ENCODE measurements at regions not wholly inside any gene's neighbourhood (a gene's known extent, or its start where the extent isn't known, plus 50 kb on each side); places are given as distances from the start of the nearest gene placed in this dataset.

GRCh38 chr16:82382521-82382920, 212.5 kb upstream of the MPHOSPH6 start:
- ATAC-seq (ENCODE audit: low read depth), result no peak
- H3K9me3 Mint-ChIP-seq, result no peaks in the 10 kb centered on the region

GRCh38 chr16:82379551-82379950, 209.5 kb upstream of the MPHOSPH6 start:
- ATAC-seq (ENCODE audit: low read depth) (no peak), DNase-seq (no peak)
- no peak overlapping the region for H3K27ac Mint-ChIP-seq
- H3K36me3 Mint-ChIP-seq, result no peaks in the 10 kb centered on the region
- POLR2A ChIA-PET, result no interaction called here
- no peaks in the 10 kb centered on the region for H3K4me1 Mint-ChIP-seq
- H3K4me3 Mint-ChIP-seq, result no peak overlapping the region
- no peaks in the 10 kb centered on the region for H3K27me3 Mint-ChIP-seq
- H3K9me3 Mint-ChIP-seq, result no peaks in the 10 kb centered on the region

More at GRCh38 chr16:82382521-82382920, 212.5 kb upstream of the MPHOSPH6 start:
- H3K36me3 Mint-ChIP-seq, result no peaks in the 10 kb centered on the region
- no peaks in the 10 kb centered on the region for H3K4me1 Mint-ChIP-seq
- no peak overlapping the region for H3K27ac Mint-ChIP-seq
- H3K27me3 Mint-ChIP-seq, result no peaks in the 10 kb centered on the region
- POLR2A ChIA-PET, result no interaction called here
- no peak overlapping the region for H3K4me3 Mint-ChIP-seq
- no peak for DNase-seq

GRCh38 chr16:82373976-82374375, 204.0 kb upstream of the MPHOSPH6 start:
- POLR2A ChIA-PET, result no interaction called here
- Mint-ChIP-seq H3K4me1 (no peaks in the 10 kb centered on the region), H3K9me3 (no peaks in the 10 kb centered on the region), H3K27me3 (no peaks in the 10 kb centered on the region), H3K4me3 (no peak overlapping the region), H3K36me3 (no peaks in the 10 kb centered on the region), H3K27ac (no peak overlapping the region)
- no peak for ATAC-seq (ENCODE audit: low read depth)
- DNase-seq, result no peak

- DNase-seq (no peak), ATAC-seq (ENCODE audit: low read depth) (no peak)
- Mint-ChIP-seq H3K4me3 (no peak overlapping the region), H3K9me3 (no peaks in the 10 kb centered on the region), H3K27ac (no peak overlapping the region), H3K27me3 (no peaks in the 10 kb centered on the region), H3K4me1 (no peaks in the 10 kb centered on the region), H3K36me3 (no peaks in the 10 kb centered on the region)
- POLR2A ChIA-PET, result no interaction called here
These were observed 200.3 kb upstream of the MPHOSPH6 start for GRCh38 chr16:82370282-82370681.

- no peak for DNase-seq
- H3K27ac Mint-ChIP-seq, result no peak overlapping the region
- H3K9me3 Mint-ChIP-seq, result no peaks in the 10 kb centered on the region
- no peaks in the 10 kb centered on the region for H3K4me1 Mint-ChIP-seq
- H3K4me3 Mint-ChIP-seq, result no peak overlapping the region
- H3K36me3 Mint-ChIP-seq, result no peaks in the 10 kb centered on the region
- no peaks in the 10 kb centered on the region for H3K27me3 Mint-ChIP-seq
- no peak for ATAC-seq (ENCODE audit: low read depth)
- POLR2A ChIA-PET, result no interaction called here
These were observed 198.0 kb upstream of the MPHOSPH6 start for GRCh38 chr16:82368041-82368440.

GRCh38 chr16:82366462-82366861, 196.4 kb upstream of the MPHOSPH6 start:
- Mint-ChIP-seq H3K27me3 (no peaks in the 10 kb centered on the region), H3K27ac (no peak overlapping the region), H3K36me3 (no peaks in the 10 kb centered on the region), H3K4me3 (no peak overlapping the region), H3K4me1 (no peaks in the 10 kb centered on the region), H3K9me3 (no peaks in the 10 kb centered on the region)
- DNase-seq (no peak), ATAC-seq (ENCODE audit: low read depth) (no peak)
- POLR2A ChIA-PET, result no interaction called here

GRCh38 chr16:82364690-82365089, 194.7 kb upstream of the MPHOSPH6 start:
- H3K4me3 Mint-ChIP-seq, result no peak overlapping the region
- DNase-seq (no peak), ATAC-seq (ENCODE audit: low read depth) (no peak)
- H3K4me1 Mint-ChIP-seq, result no peaks in the 10 kb centered on the region
- H3K27me3 Mint-ChIP-seq, result no peaks in the 10 kb centered on the region
- H3K27ac Mint-ChIP-seq, result no peak overlapping the region
- H3K9me3 Mint-ChIP-seq, result no peaks in the 10 kb centered on the region
- POLR2A ChIA-PET, result no interaction called here
- no peaks in the 10 kb centered on the region for H3K36me3 Mint-ChIP-seq

- Mint-ChIP-seq H3K4me3 (no peak overlapping the region), H3K9me3 (no peaks in the 10 kb centered on the region), H3K36me3 (no peaks in the 10 kb centered on the region), H3K27ac (no peak overlapping the region), H3K4me1 (no peaks in the 10 kb centered on the region), H3K27me3 (no peaks in the 10 kb centered on the region)
- no peak for ATAC-seq (ENCODE audit: low read depth)
- DNase-seq, result no peak
- POLR2A ChIA-PET, result no interaction called here
These were observed 193.2 kb upstream of the MPHOSPH6 start for GRCh38 chr16:82363026-82363816.

GRCh38 chr16:82361885-82362284, 191.9 kb upstream of the MPHOSPH6 start:
- H3K9me3 Mint-ChIP-seq, result no peaks in the 10 kb centered on the region
- no peak overlapping the region for H3K27ac Mint-ChIP-seq
- H3K27me3 Mint-ChIP-seq, result no peaks in the 10 kb centered on the region
- H3K4me1 Mint-ChIP-seq, result no peaks in the 10 kb centered on the region
- POLR2A ChIA-PET, result no interaction called here
- no peak overlapping the region for H3K4me3 Mint-ChIP-seq
- DNase-seq (no peak), ATAC-seq (ENCODE audit: low read depth) (no peak)
- H3K36me3 Mint-ChIP-seq, result no peaks in the 10 kb centered on the region

GRCh38 chr16:82360024-82360783, 190.2 kb upstream of the MPHOSPH6 start:
- POLR2A ChIA-PET, result no interaction called here
- H3K27me3 Mint-ChIP-seq, result no peaks in the 10 kb centered on the region
- no peak overlapping the region for H3K27ac Mint-ChIP-seq

GRCh38 chr16:82358606-82359221, 188.7 kb upstream of the MPHOSPH6 start:
- Mint-ChIP-seq H3K36me3 (no peaks in the 10 kb centered on the region), H3K9me3 (no peaks in the 10 kb centered on the region), H3K27ac (no peak overlapping the region), H3K27me3 (peaks cover under 1% of the 10 kb centered on the region), H3K4me1 (no peaks in the 10 kb centered on the region), H3K4me3 (no peak overlapping the region)
- POLR2A ChIA-PET, result interaction anchor here (0.7 kb wide), 1 partner anchor 384 kb away, joined by 3 read pairs; no protein-coding TSS in a partner anchor
- no peak for DNase-seq
- no peak for ATAC-seq (ENCODE audit: low read depth)

More at GRCh38 chr16:82360024-82360783, 190.2 kb upstream of the MPHOSPH6 start:
- Mint-ChIP-seq H3K36me3 (no peaks in the 10 kb centered on the region), H3K4me1 (no peaks in the 10 kb centered on the region), H3K9me3 (no peaks in the 10 kb centered on the region), H3K4me3 (no peak overlapping the region)
- ATAC-seq (ENCODE audit: low read depth) (no peak), DNase-seq (no peak)

- Mint-ChIP-seq H3K36me3 (no peaks in the 10 kb centered on the region), H3K27me3 (peaks cover 2% of the 10 kb centered on the region), H3K9me3 (no peaks in the 10 kb centered on the region), H3K4me1 (no peaks in the 10 kb centered on the region), H3K4me3 (no peak overlapping the region), H3K27ac (no peak overlapping the region)
- POLR2A ChIA-PET, result no interaction called here
- DNase-seq, result no peak
- ATAC-seq (ENCODE audit: low read depth), result no peak
These were observed 188.1 kb upstream of the MPHOSPH6 start for GRCh38 chr16:82358161-82358560.

GRCh38 chr16:82357237-82357636, 187.2 kb upstream of the MPHOSPH6 start:
- no peaks in the 10 kb centered on the region for H3K36me3 Mint-ChIP-seq
- DNase-seq (no peak), ATAC-seq (ENCODE audit: low read depth) (no peak)
- POLR2A ChIA-PET, result no interaction called here
- no peaks in the 10 kb centered on the region for H3K4me1 Mint-ChIP-seq
- no peaks in the 10 kb centered on the region for H3K9me3 Mint-ChIP-seq
- no peak overlapping the region for H3K4me3 Mint-ChIP-seq
- H3K27ac Mint-ChIP-seq, result no peak overlapping the region
- H3K27me3 Mint-ChIP-seq, result peaks cover 3% of the 10 kb centered on the region

GRCh38 chr16:82350560-82350959, 180.5 kb upstream of the MPHOSPH6 start:
- no peaks in the 10 kb centered on the region for H3K4me1 Mint-ChIP-seq
- DNase-seq (no peak), ATAC-seq (ENCODE audit: low read depth) (no peak)
- POLR2A ChIA-PET, result no interaction called here
- H3K36me3 Mint-ChIP-seq, result no peaks in the 10 kb centered on the region
- H3K4me3 Mint-ChIP-seq, result no peak overlapping the region
- H3K27ac Mint-ChIP-seq, result no peak overlapping the region
- H3K27me3 Mint-ChIP-seq, result peaks cover 8% of the 10 kb centered on the region
- peaks cover 2% of the 10 kb centered on the region for H3K9me3 Mint-ChIP-seq

Data from activated naive CD8-positive, alpha-beta T cell treated with anti-CD3 and anti-CD28 coated beads, Interleukin-2, amount 10 ng/mL, durations not matched to agents 7 days and 5 days (primary cell).